ENCODE measurements at regions not wholly inside any gene's neighbourhood (a gene's known extent, or its start where the extent isn't known, plus 50 kb on each side); places are given as distances from the start of the nearest gene placed in this dataset.
A peak's percentile ranks its signal among the peaks of the same experiment; 100 is the strongest.
"Not testable (repeated sequence)": the region's sequence is repeated elsewhere in the genome, so short reads cannot be mapped to it uniquely, and the experiment has no call there.

DNA sequence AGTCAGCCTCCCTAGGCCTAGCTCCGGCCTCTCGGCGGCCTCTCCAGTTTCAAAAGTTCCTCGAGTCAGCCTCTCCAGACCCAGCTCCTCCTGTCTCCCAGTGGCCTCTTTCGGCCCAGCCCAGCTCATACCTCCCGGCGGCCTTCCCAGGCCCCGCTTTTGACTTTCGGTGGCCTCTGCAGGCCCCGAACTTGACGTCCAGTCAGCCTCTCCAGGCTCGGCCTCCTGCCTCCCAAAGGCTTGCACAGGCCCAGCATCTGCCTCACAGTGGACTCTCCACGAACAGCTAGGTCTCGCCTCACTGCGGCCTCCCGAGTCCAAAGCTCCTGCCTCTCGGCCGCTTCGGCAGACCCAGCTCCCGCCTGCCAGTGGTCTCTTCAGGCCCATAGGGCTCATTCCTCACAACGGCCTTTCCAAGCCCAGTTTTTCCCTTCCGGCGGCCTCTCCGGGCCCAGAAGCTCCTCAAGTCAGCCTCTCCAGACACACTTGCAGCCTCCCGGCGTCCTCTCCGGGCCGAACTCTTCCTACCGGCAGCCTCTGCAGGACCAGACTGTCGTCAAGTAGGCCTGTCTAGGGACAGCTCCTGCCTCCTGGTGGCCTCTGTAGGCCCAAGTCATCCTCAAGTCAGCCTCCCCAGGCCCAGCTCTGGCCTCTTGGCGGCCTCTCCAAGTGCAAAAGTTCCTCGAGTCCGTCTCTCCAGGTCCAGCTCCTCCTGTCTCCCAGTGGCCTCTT lies 249.9 kb upstream of the ZNF722 start:
- DNase-seq (ENCODE audit: low read depth in 3 of 3) = not testable (repeated sequence)

DNA sequence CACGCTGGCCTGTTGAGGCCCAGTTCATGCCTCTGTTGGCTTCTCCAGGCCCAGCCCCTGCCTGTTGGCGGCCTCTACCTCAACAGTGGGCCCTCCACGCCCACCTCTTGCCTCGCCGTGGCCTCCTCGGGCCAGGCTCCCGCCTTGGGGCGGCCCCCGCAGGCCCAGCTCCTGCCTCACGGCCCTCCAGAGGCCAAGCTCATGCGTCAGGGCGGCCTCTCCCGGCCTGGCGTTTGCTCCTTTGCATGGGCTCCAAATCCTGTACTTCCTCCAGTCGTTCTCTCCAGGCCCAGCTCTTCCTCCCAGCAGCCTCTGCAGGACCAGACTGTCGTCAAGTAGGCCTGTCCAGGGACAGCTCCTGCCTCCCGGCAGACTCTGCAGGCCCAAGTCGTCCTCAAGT lies 246.2 kb upstream of the ZNF722 start:
- not testable (repeated sequence) for DNase-seq (ENCODE audit: low read depth in 3 of 3)

DNA sequence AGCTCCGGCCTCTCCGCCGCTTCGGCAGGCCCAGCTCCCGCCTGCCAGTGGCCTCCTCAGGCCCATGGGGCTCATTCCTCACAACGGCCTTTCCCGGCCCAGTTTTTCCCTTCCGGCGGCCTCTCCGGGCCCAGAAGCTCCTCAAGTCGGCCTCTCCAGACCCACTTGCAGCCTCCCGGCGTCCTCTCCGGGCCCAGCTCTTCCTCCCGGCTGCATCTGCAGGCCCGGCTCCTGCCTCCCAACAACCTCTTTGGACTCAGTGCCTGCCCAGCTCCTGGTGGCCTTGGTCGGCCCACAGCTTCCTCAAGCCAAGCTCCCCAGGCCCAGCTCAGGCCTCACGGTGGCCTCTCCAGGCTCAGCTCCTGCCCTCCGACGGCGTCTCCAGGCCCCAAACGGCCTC lies 245.5 kb upstream of the ZNF722 start:
- not testable (repeated sequence) for DNase-seq (ENCODE audit: low read depth in 3 of 3)

DNA sequence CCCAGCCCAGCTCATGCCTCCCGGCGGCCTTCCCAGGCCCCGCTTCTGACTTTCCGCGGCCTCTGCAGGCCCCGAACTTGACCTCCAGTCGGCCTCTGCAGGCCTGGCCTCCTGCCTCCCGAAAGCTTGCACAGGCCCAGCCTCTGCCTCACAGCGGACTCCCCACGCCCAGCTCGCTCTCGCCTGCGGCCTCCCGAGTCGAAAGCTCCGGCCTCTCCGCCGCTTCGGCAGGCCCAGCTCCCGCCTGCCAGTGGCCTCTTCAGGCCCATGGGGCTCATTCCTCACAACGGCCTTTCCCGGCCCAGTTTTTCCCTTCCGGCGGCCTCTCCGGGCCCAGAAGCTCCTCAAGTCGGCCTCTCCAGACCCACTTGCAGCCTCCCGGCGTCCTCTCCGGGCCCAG lies 238.4 kb upstream of the ZNF722 start:
- not testable (repeated sequence) for DNase-seq (ENCODE audit: low read depth in 3 of 3)

DNA sequence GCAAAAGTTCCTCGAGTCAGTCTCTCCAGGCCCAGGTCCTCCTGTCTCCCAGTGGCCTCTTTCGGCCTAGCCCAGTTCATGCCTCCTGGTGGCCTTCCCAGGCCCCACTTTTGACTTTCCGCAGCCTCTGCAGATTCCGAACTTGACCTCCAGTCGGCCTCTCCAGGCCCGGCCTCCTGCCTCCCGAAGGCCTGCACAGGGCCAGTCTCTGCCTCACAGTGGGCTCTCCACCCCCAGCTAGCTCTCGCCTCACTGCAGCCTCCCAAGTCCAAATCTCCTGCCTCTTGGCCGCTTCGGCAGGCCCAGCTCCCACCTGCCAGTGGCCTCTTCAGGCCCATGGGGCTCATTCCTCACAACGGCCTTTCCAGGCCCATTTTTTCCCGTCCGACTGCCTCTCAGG lies 233.1 kb upstream of the ZNF722 start:
- not testable (repeated sequence) for DNase-seq (ENCODE audit: low read depth in 3 of 3)

DNA sequence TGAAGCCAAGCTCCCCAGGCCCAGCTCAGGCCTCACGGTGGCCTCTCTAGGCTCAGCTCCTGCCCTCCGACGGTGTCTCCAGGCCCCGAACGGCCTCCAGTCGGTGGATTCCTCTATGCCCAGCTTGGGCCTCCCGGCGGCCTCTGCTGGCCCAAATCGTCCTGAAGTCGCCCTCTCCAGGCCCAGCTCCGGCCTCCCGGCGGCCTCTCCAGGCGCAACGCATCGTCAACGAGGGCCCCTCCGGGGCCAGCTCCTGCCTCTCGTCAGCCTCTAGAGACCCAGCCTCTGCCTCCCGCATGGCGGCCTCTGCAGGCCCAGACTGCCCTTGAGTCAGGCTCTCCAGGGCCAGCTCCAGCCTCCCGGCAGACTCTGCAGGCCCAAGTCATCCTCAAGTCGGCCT lies 232.5 kb upstream of the ZNF722 start:
- DNase-seq (ENCODE audit: low read depth in 3 of 3) = not testable (repeated sequence)

DNA sequence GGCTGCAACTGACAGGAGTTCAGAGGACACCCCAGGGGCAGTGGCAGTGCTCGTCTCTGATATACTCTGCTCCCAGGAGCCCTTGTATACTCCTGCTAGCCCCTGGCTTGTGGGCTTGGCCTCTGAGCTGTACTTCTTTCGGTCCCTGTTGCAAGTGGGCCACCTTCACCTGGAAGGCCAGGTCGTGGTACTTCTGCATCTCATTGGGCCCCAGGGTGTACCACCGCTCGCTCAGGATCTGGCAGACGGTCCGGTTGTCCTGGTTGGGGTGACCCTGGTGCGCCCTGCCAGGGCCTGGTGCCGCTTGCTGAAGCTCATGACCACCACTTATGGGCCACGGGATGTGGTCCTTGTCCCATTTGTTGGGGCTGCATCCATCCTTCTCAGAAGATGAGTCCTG lies 228.5 kb upstream of the ZNF722 start:
- not testable (repeated sequence) for DNase-seq (ENCODE audit: low read depth in 3 of 3)

DNA sequence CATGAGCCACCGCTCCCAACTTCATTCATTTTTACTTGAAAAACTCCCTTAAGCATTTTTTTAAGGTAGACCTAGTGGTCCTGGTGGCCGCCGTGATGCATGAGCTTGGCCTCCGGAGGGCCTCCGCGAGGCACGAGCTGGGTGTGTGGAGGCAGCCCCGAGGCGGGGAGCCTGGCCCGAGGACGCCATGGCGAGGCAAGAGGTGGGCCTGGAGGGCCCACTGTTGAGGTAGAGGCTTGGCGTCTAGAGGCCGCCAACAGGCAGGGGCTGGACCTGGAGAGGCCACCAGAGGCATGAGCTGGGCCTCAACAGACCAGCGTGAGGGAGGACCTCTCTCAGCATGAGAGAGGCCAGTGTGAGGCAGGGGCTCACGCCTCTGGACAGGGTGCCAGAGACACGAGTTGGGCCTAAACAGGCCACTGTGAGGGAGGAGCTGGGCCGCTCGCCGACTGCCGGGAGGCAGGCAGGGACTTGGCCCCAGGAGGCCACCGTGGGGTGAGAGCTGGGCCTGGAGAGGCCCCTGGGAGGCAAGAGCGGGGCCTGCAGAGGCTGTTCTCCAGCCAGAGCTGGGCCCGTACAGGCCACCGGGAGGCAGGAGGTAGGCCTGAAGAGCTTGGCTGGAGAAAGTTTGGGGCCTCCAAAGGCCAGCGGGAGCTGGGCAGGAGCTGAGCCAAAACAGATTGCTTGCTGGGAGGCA lies 227.1 kb upstream of the ZNF722 start:
- DNase-seq (ENCODE audit: low read depth in 3 of 3) = not testable (repeated sequence)

DNA sequence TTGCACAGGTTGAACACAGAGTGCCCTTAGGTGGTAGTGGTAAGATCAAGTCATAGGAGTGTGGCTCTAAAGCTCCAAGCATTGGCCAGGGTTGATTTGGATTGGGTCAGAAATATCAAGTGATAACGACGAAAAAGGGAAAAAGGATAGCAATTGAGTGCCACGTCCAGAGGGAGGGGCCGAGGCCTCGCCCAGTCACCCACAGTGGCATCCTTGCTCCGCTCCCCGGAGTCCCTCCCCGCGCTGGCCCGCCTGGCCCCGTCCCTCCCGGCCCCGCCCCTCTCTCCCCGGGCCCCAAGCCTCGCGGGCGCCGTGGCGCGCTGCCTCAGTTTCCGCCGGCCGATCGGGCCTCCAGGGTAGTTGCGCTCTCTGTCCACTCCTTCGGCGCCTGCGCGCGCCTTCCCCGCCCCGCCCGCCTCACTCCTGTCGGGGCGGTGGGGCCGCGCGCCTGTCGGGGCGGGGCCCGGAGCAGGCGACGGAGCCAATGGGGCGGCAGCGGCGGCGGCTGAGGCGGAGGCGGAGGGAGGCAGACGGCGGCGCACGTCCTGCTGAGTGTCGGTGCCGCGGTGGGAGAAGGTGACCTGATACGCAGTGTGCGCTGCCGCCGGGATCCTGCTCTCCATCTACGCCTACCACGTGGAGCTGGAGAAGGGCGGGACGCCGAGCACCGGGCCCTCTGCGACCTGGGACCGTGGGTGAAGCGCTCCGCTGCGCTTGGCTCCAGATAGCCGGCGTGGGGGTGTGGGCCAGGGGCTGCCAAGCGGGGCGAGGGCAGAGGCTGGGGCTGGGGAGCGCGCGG lies 209.1 kb upstream of the ZNF722 start:
- peak in 1 of 3 experiments; percentile 12 for DNase-seq (ENCODE audit: low read depth in 3 of 3)

DNA sequence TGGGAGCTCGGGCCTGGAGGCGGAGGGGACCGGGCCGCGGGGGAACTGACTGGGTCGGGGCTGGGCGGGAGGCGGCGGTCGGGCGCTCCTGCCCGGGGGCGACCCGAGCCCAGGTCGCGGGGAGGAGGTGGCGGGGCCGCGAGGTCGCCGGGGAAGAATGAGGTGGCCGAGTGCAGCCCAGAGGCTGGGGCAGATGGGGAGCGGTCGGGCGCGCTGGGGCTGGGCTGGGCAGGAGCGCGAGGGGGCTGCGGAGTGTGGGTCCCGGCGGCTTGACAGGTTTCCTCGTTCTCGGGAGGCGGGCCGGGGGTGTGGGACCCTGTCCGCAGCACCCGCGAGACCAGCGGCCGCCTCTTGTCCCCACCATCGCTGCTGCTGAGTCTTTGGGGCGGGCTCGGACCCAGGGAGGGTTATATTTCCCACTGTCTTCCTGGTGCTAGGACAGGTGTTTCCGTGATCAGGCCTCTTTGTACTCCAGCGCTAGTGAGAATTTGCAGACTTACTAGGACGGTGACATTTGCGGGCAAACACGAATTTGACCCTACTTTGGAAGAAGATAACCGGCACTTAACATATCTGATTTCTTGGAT lies 208.4 kb upstream of the ZNF722 start:
- DNase-seq (ENCODE audit: low read depth in 3 of 3) = not testable (repeated sequence)
